Activated B cell treated with CpG ODN at 0.5 μM for 24 hours (primary cell): ENCODE measurements at regions not wholly inside any gene's neighbourhood (a gene's known extent, or its start where the extent isn't known, plus 50 kb on each side); places are given as distances from the start of the nearest gene placed in this dataset.

Source experiments
- ATAC-seq: fragments of 200-7000 bp; cut with Tn5 transposase; one replicate; pipeline ENCODE4 v1.10.0; 2021; ENCODE audit warnings: low read depth, mild to moderate bottlenecking, moderate library complexity
- CTCF ChIA-PET: fragments of 350-600 bp; sonication (Branson Sonifier 250); formaldehyde crosslinking; loops from one replicate; lab custom pipeline; 2021; ENCODE audit warnings: antibody characterized with exemption; lab: Charles Lee
- POLR2A ChIA-PET: fragments of 350-600 bp; sonication (Branson Sonifier 250); formaldehyde crosslinking; loops from one replicate; lab custom pipeline; 2021; ENCODE audit warnings: antibody characterized with exemption; lab: Charles Lee
- DNase-seq: peaks from one replicate; pipeline ENCODE4 v3.0.0; 2022
- H3K27ac Mint-ChIP-seq: one replicate; pipeline ENCODE4 v1.8.0; 2020; ENCODE audit warnings: mixed read lengths
- H3K27me3 Mint-ChIP-seq: one replicate; pipeline ENCODE4 v1.8.0; 2021; ENCODE audit warnings: mixed read lengths
- H3K36me3 Mint-ChIP-seq: one replicate; pipeline ENCODE4 v1.8.0; 2021; ENCODE audit warnings: low read depth, mixed read lengths
- H3K4me1 Mint-ChIP-seq: one replicate; pipeline ENCODE4 v1.8.0; 2021; ENCODE audit warnings: mixed read lengths
- H3K4me3 Mint-ChIP-seq: one replicate; pipeline ENCODE4 v1.8.0; 2020; ENCODE audit warnings: mild to moderate bottlenecking, mixed read lengths
- H3K9me3 Mint-ChIP-seq: one replicate; pipeline ENCODE4 v1.8.0; 2020; ENCODE audit warnings: mixed read lengths
- intact Hi-C: fragments of 100-400 bp; cut with micrococcal nuclease; formaldehyde crosslinking; loops from one replicate; pipeline ENCODE4 v1.15.1; 2024
- TF ChIP-seq, protein P1 (sequence below): fragments of 200-600 bp; IDR thresholded peaks from one replicate; pipeline ENCODE4 v1.8.0; 2022; ENCODE audit warnings: antibody characterized with exemption, mild to moderate bottlenecking

DNA sequence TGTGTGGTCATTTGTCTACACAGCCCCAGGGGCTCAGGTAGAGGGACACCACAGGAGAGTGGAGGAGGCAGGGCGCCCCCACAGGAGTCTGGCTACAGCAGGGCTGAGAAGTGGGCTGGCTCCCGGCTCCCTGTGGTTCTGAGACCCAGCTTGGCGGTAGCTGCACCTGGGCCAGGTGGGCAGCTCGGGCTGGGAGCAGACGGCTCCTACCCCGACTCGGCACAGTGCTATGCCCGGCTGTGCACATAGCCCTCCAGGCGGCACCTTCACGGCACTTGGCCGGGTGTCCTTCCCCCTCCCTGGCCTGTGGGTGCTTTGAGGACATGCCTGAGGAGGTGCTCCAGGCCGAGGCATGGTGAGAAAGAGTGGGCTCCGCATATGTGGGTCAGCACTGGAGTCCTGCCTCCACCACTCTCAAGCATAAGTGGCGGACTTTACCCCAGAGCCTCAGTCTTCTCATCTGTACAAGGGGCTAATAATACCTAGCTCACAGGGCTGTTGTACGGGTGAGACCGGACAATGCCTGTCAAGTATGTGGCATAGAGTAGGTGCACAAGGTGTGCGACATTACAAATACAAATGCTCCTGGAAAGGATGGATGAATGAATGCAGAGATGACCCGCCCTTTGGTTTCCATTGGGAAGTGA, 50.1 kb upstream of the JPH3 start:
- H3K4me1 Mint-ChIP-seq, result no peaks in the 10 kb centered on the region
- DNase-seq (no peak), ATAC-seq (no peak)
- peaks cover 16% of the 10 kb centered on the region for H3K27me3 Mint-ChIP-seq
- H3K9me3 Mint-ChIP-seq, result no peaks in the 10 kb centered on the region
- CTCF ChIA-PET, result interaction anchor here (2.0 kb wide), 1 partner anchor 83 kb away, joined by 12 read pairs; no protein-coding TSS in a partner anchor
- H3K27ac Mint-ChIP-seq, result no peak overlapping the region
- H3K4me3 Mint-ChIP-seq, result no peak overlapping the region
- H3K36me3 Mint-ChIP-seq, result no peaks in the 10 kb centered on the region
- intact Hi-C loops, result loop anchor here (5.0 kb wide), 1 partner anchor 90 kb away; no protein-coding TSS in a partner anchor
- POLR2A ChIA-PET, result no interaction called here
- TF ChIP-seq, protein P1, sequence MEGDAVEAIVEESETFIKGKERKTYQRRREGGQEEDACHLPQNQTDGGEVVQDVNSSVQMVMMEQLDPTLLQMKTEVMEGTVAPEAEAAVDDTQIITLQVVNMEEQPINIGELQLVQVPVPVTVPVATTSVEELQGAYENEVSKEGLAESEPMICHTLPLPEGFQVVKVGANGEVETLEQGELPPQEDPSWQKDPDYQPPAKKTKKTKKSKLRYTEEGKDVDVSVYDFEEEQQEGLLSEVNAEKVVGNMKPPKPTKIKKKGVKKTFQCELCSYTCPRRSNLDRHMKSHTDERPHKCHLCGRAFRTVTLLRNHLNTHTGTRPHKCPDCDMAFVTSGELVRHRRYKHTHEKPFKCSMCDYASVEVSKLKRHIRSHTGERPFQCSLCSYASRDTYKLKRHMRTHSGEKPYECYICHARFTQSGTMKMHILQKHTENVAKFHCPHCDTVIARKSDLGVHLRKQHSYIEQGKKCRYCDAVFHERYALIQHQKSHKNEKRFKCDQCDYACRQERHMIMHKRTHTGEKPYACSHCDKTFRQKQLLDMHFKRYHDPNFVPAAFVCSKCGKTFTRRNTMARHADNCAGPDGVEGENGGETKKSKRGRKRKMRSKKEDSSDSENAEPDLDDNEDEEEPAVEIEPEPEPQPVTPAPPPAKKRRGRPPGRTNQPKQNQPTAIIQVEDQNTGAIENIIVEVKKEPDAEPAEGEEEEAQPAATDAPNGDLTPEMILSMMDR, result no peak

DNA sequence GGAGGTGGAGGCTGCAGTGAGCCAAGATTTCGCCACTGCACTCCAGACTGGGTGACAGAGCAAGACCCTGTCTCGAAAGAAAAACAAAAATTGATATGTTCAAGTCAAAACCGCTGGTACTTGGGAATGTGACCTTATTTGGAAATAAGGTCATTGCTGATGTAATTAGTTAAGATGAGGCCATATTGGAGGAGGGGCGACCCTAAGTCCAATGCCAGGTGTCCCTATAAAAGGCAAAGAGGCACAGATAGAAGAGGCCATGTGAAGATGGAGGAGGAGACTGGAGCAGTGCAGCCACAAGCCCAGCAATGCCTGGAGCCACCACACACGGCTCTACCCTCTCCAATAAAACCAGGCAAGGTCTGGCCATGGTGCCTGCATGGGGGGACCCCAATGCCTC, 50.8 kb upstream of the JPH3 start:
- TF ChIP-seq, protein P1, result no peak
- ChIA-PET POLR2A (no interaction called here), CTCF (interaction anchor here (1.3 to 2.0 kb wide), 2 partner anchors 84 to 217 kb away, joined by 5 to 12 read pairs; no protein-coding TSS in a partner anchor)
- intact Hi-C loops, result loop anchor here (2.0 to 5.0 kb wide), 2 partner anchors 89 to 319 kb away; no protein-coding TSS in a partner anchor
- H3K4me1 Mint-ChIP-seq, result no peaks in the 10 kb centered on the region
- H3K4me3 Mint-ChIP-seq, result no peak overlapping the region
- H3K36me3 Mint-ChIP-seq, result no peaks in the 10 kb centered on the region
- H3K27me3 Mint-ChIP-seq, result peaks cover 18% of the 10 kb centered on the region
- H3K9me3 Mint-ChIP-seq, result peaks cover under 1% of the 10 kb centered on the region
- ATAC-seq, result no peak
- no peak for DNase-seq
- H3K27ac Mint-ChIP-seq, result no peak overlapping the region

DNA sequence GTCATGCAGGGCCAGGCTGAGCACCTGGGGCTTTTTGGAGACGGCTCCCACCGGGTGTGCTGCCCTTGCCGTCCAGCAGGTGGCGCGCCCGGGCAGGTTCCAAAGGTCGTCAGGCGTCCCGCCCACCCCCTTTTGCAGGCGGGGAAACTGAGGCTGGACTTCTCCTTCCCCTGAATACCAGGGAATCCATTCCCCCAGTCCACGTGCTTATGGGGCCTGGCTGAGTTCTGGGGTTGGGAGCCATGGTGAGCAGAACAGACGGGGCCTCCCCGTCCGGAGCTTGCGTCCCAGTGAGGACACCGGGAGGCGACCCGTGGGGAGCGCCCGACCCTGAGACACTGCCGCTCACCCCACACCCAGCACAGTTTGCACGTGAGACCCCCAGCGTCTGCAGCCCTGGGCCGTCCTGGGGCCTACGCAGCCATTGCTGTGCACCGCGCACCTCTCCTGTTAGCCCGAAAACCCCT, 51.8 kb upstream of the JPH3 start:
- H3K4me1 Mint-ChIP-seq, result no peaks in the 10 kb centered on the region
- no peak overlapping the region for H3K27ac Mint-ChIP-seq
- TF ChIP-seq, protein P1, result peak; percentile 20
- intact Hi-C loops, result loop anchor here (1.0 to 5.0 kb wide), 4 partner anchors 85 to 320 kb away; no protein-coding TSS in a partner anchor
- ATAC-seq, result no peak
- peaks cover 7% of the 10 kb centered on the region for H3K9me3 Mint-ChIP-seq
- ChIA-PET CTCF (interaction anchor here (1.3 to 2.0 kb wide), 2 partner anchors 85 to 218 kb away, joined by 5 to 12 read pairs; no protein-coding TSS in a partner anchor), POLR2A (no interaction called here)
- no peak overlapping the region for H3K4me3 Mint-ChIP-seq
- no peaks in the 10 kb centered on the region for H3K36me3 Mint-ChIP-seq
- peaks cover 23% of the 10 kb centered on the region for H3K27me3 Mint-ChIP-seq
- peak; percentile 56 for DNase-seq

DNA sequence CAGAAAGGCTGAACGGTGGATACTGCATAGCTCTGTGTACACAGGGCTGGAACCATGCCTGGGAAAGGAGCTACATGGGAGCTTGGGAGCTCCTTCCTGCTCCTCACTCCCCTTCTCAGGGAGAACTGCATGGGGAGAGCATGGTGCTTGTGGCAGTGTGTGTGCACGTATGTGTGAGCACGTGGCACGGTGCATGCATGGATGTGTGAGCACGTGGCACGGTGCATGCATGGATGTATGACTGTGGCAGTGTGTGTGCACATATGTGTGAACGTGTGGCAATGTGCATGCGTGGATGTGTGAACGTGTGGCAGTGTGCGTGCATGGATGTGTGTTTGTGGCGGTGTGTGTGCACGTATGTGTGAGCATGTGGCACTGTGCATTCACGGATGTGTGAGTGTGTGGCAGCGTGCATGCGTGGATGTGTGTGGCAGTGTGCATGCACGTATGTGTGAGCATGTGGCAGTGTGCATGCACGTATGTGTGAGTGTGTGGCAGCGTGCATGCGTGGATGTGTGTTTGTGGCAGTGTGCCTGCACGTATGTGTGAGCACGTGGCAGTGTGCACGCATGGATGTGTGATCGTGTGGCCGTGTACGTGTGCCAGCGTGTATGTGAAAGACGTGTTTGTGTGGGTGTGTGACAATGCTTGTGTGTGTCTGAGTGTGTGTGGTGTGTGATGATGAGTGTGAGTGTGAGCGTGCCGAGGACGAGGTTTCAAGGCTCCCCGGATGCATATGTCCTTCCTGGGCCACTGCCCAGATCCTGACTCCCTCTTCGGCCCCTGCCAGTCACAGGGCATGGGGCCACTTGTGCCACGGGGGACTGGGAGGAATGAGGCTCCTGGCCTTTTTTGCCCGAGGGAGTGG, 52.4 kb upstream of the JPH3 start:
- H3K4me3 Mint-ChIP-seq, result no peak overlapping the region
- H3K9me3 Mint-ChIP-seq, result peaks cover 7% of the 10 kb centered on the region
- intact Hi-C loops, result loop anchor here (1.0 to 5.0 kb wide), 4 partner anchors 85 to 321 kb away; no protein-coding TSS in a partner anchor
- no peaks in the 10 kb centered on the region for H3K4me1 Mint-ChIP-seq
- POLR2A ChIA-PET, result no interaction called here
- CTCF ChIA-PET, result interaction anchor here (1.3 to 2.0 kb wide), 2 partner anchors 86 to 219 kb away, joined by 5 to 12 read pairs; no protein-coding TSS in a partner anchor
- no peak for DNase-seq
- no peak overlapping the region for H3K27ac Mint-ChIP-seq
- H3K36me3 Mint-ChIP-seq, result no peaks in the 10 kb centered on the region
- TF ChIP-seq, protein P1, result no peak
- H3K27me3 Mint-ChIP-seq, result peaks cover 24% of the 10 kb centered on the region
- ATAC-seq, result no peak
